GM19463 (cell line): ENCODE measurements at regions not wholly inside any gene's neighbourhood (a gene's known extent, or its start where the extent isn't known, plus 50 kb on each side); places are given as distances from the start of the nearest gene placed in this dataset.

Experiments
- ATAC-seq: cut with Tn5 transposase; IDR thresholded peaks from one replicate; pipeline ENCODE4 v1.9.1; 2021; ENCODE audit warnings: mild to moderate bottlenecking, moderate library complexity; ENCODE audit not compliant: unreplicated experiment

- ATAC-seq = no peak
Measured at GRCh38 chr11:116454020-116454645, 318.7 kb downstream of the BUD13 start.

DNA sequence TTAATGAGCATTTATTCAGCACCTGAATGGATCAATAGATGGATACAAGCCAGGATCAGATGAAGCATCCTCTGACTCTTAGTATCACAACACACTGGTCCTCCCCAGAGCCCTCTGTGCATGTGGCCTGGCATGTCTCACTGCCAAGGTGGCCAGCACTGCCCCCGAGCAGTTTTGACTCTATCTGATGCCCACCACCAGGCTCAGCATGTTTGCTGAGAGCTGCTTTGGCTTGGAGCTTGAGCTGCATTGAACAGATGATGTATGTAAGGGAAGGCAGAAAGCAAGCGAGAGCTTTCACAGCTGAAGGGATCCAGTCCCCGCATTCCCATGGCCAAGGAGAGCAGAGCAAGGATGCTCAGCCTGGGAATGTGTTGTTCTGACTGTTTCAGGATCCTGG lies 320.3 kb downstream of the BUD13 start:
- no peak for ATAC-seq

- no peak for ATAC-seq
Measured at GRCh38 chr11:116449522-116449921, 323.3 kb downstream of the BUD13 start.

DNA sequence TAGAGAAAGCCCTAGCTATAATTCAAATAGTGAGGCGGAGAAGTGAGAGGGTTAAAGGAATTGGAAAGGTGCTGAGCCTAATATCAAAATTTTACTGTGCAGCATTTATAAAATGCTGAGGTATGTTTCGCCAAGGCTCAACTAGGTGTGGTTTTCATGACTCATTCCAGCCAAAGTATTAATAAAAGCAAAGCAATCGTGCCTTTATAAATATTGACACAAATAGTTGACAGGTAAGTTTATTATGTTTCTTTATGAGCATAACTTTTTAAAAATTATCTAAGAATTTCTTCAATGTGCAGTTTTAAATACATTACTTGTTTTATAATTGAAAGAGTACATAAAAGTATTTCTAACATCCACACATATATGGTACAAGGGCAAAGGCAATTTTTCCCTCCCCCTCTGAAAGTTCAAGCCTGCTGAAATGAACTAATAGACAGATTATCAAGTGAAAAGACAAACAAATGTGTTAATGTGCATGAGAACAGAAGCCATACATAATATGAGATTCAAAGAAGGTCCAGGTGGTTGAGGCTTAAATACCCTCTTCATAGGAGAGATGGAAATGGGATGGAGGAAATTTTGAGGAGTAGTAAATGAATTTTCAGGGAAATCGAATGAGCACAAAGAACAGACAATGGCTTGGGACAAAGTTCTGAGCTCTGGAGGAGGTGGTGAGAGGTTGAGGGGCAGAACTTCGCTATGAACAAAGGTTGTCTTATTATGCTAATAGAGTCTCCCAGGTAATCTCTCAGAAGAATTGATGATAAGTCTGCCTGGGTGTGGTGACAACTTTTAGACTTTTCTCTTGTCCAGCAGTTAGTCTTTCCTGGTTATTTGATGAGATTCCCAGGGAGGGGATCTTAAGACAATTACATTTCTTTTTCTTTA lies 326.5 kb downstream of the BUD13 start:
- no peak for ATAC-seq

GRCh38 chr11:116445108-116446047 lies 327.4 kb downstream of the BUD13 start:
- ATAC-seq = no peak

DNA sequence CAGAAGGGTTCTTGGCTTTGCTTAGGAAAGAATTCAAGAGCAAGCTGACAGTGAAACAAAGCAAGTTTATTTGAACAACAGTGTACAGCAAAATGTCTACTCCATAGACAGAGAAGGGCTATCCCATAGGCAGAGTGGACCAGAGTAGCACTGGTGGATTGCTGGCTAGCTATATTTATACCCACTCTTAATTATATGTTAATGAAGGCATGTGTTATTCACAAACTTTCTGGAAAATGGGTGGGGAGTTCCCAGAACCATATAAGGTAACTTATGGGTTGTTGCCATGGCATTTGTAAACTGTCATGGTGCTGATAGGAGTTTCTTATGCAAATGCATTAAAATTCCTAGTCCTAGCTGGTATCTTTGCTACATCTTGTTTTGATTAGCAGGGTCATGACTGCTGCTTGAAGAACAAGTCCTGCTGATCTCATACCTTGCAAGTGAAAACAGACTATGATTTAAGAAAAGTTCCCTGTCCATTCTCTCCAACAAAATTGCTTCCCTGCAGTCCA lies 330.5 kb downstream of the BUD13 start:
- ATAC-seq = no peak

DNA sequence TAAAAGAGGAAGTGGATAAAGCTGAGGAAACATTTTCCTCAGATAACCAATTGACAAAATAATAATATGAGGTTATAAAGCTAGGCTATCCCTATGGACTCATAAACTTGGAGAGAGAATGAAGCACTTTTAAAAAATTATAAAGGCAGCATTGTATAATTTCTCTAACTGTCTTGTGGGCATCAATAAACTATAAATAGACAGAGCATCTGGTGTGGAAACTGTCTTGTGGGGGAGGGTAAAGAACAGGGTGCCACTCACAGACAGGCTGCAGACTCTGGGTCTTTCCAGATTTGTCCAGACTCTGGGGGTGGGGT lies 333.5 kb downstream of the BUD13 start:
- ATAC-seq = no peak

DNA sequence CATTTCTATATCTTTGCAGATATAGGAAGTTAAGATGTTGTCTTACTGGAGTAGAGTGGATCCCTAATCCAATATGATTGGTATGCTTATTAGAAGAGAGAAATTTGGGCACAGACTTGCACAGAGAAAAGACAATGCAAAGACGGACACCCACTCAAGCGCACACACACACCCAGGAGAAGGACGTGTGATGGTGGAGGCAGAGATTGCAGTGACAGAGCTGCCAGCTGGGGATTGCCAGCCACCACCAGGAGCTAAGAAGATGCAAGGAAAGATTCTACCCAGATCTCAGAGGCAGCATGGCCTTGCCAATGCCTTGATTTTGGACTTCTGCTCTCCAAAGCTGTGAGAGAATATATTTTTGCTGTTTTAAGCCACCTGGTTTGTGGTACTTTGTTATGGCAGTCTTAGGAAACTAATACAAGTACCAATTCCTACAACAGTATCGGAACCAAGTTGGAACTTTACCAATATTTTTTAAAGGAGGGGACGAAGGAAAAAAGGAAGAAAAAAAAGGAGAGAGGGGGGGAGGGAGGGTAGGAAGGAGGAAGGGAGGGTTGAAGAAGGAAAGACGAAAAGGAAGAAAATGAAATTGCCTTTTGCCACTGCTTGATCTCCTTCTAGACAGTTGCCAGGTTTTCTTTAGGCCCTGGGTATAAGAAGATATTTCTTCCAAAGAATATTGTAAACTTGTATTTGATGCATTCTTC lies 334.0 kb downstream of the BUD13 start:
- no peak for ATAC-seq

DNA sequence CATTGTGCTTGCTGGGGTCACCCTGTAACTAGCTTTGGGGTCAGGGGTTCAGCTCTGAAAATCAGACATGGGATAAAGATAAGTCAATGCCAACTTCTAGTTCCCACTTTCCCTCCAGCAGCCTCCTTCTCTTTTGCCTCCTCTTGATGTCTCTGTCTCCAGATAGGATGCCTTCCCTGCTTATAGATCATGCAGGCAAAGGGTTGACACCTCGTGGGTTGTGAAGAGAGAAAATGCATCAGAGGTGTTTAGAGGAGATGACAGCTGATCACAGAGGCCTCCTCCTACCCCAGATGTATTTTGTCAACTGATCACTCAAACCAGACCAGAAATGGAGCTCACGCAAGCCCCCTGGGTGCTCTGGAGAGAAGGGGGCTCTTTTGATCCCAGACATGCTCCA lies 337.8 kb downstream of the BUD13 start:
- ATAC-seq = no peak

DNA sequence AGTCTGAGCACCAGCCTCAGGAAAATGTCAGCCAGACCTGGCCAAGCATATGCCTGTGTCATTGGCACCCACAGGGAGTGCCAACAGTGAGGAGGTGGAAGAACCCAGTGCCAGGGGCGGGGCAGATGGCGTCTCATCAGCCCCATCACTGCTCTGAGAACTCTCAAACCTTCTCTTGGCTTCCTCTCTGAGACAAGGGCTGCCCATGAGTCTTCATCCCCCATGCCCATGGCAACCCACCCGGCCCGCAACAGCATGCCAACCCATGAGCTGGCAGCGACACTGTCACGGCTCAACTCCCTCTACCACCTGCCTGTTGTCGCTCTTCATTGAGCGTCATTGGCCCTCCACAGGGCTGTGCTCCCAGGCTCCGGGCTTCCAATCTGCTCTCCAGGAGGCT lies 340.5 kb downstream of the BUD13 start:
- no peak for ATAC-seq

DNA sequence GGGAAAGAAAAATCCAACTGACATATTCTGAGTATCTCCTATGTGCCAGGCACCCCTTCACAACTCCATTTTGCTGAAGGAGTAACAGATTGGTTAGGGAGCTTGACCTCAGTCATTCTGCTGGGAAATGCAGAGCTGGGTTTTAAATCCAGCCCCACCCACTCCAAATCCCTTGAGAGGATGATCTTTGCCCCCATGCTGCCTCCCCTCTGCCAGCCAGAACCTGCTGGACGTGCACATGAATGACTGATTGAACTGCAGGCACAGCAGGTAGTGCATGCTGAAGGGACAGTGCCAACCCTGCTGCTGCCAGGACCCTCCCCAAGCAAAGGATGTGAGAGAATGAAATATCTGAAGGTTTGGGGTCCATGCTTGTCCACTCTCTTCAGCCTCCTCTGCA lies 340.9 kb downstream of the BUD13 start:
- no peak for ATAC-seq

DNA sequence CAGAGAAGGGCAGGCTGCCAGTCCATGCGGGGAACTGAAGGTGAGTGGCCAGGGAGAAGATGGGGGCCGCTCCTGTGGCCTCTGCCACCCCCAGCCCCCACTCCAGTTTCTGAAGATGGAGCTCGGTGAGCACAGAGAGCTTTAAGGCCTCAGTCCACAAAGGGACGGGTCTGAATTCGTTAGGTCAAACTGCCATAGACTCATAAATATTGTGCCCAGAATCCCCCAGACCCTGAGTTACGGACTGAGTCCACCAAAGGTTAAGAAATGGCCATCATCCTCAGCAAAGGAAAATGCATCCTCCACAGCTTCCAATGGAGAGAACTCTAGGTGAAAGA lies 344.2 kb downstream of the BUD13 start:
- ATAC-seq = no peak

GRCh38 chr11:116427903-116428637 lies 344.7 kb downstream of the BUD13 start:
- no peak for ATAC-seq

DNA sequence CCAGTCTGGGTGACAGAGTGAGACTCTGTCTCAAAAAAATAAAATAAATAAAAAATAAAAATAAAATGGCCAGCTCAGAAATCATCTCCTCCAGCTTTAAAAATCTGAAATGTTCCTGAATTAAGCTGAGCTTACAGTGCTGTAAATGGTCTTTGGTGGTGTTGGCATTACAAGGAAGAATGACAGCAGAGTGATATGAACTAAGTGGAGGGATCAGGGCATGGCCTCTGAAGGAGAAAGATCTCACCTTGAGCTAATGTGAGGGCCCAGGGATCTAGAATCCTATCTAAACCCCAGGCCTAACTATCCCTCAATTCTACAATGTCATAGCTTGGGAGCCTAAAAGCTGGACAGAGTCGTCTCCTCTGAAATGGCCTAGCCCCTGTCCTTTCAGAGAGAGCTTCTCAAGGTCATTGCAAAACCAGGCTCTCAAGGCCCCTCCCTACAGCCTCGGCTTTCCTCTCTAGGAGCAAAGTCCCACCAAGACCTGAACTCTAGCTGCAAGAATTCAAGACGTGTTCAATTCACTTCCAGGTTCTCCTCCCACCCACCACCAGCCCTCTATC lies 345.4 kb downstream of the BUD13 start:
- no peak for ATAC-seq

GRCh38 chr11:116426761-116427160 lies 346.0 kb downstream of the BUD13 start:
- no peak for ATAC-seq

- no peak for ATAC-seq
Measured at GRCh38 chr11:116424615-116425261, 348.0 kb downstream of the BUD13 start.

DNA sequence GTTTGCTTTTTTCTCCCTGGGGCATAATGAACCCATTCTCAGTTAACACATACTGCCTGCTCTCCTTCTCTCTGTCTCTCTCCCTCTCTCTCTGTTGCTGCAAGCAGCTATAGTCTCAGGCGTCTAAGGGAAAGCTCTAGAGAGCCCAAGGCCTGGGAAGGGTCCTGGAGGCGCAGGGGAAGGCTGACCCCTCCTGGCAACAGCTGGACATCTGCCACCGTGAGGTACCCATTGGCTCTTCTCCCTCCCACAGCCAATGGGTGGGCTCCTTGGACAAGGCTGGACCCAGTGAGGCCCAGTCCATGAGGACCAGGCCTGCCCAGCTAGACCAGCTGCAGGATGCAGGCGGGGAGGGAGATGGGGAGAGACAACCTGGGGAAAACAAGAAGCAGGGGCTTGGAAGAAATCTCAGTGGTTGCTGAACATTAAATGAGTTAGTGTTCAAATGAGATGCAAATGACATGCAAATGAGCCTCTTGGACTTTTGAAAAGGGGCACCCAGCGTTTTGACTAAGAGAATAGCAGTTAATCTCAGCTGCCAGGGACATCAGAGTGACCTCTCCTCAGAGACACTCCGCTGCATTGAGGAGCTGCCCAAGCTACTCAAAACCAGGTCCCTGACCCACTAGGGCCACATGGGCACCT lies 349.7 kb downstream of the BUD13 start:
- no peak for ATAC-seq

GRCh38 chr11:116422556-116422955 lies 350.2 kb downstream of the BUD13 start:
- ATAC-seq = no peak
